ENCODE measurements at regions not wholly inside any gene's neighbourhood (a gene's known extent, or its start where the extent isn't known, plus 50 kb on each side); places are given as distances from the start of the nearest gene placed in this dataset.

- no peak for DNase-seq (ENCODE audit: low read depth)
- no peak for TF ChIP-seq CTCF (IDR thresholded peaks at IDR 0.05; ENCODE audit: insufficient read depth, low read depth, low read length, missing control alignments)
- no peak overlapping the region for H3K4me3 ChIP-seq (ENCODE audit: low read depth, low read length)
Observed at GRCh38 chr9:13860946-13861640, 452.8 kb downstream of the NFIB start.

DNA sequence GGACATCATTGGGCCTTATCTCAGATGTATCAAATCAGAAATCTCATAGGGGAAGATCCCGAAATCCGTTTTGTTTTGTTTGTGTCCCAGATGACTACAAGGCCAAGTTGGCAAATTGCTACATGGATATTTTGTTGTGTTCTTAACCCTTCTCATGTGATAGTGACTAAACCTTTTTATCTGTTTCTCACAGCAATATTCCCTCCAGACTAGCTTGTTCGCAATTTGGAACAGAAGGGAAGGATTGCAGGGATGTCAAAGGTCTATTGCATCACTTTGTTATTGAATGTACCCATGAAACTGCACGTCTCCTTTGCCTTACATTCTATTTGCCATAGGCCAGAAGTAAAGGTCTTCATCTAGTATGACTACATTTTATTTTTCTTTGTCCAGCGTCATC, 453.9 kb downstream of the NFIB start:
- DNase-seq (ENCODE audit: low read depth), result no peak
- no peak overlapping the region for H3K4me3 ChIP-seq (ENCODE audit: low read depth, low read length)
- no peak for TF ChIP-seq CTCF (IDR thresholded peaks at IDR 0.05; ENCODE audit: insufficient read depth, low read depth, low read length, missing control alignments)

DNA sequence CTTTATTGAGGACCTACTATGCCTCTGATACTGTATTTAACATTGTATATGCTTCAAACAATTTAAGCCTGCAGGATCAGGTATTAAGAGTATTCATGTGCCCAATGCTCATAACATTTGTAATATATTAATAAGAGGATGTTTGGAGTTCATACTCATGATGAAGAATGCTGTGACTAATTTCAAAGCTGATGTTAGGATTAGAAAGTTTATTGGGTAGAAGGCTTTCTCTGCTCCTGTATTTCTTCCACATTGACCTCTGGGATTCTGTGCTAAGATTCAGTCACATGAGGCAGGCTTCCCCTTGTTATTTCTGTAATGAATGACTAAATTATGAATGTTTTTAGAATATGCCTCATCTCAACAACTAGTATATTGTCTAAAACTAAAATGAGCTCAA, 456.4 kb downstream of the NFIB start:
- no peak overlapping the region for H3K4me3 ChIP-seq (ENCODE audit: low read depth, low read length)
- no peak for DNase-seq (ENCODE audit: low read depth)
- no peak for TF ChIP-seq CTCF (IDR thresholded peaks at IDR 0.05; ENCODE audit: insufficient read depth, low read depth, low read length, missing control alignments)

DNA sequence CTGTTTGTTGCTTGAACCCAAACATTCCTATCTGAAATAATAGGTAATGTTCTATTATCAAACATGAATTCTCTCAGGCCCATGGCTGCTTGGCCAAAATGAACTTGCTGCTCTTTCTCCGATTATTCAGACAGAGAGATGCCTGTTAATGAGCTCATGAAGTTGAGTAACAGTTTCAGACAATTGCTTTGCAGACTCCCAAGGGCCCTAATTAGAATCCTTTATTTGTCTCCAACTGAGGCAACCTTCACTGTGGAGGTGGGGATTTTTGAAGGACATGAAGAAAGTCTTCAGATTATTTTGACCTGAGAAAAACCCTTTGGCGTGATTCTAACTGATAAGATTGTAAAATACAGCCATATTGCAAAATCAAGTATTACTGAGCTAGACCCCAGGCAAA, 466.7 kb downstream of the NFIB start:
- DNase-seq (ENCODE audit: low read depth), result no peak
- TF ChIP-seq CTCF (IDR thresholded peaks at IDR 0.05; ENCODE audit: insufficient read depth, low read depth, low read length, missing control alignments), result no peak
- no peak overlapping the region for H3K4me3 ChIP-seq (ENCODE audit: low read depth, low read length)

DNA sequence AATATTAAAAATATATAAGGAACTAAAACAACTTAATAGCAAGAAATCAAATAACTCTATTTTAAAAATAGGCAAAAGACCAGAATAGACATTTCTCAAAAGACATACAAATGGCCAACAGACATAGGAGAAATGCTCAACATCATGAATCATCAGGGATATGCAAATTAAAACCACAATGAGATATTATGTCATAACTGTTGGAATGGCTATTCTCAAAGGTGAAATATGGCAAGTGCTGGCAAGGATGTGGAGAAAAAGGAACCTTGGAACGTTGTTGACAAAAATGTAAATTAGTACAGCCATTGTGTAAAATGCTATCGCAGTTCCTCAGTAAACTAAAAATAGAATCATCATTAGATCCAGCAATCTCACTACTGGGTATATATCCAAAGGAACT, 468.5 kb downstream of the NFIB start:
- no peak for TF ChIP-seq CTCF (IDR thresholded peaks at IDR 0.05; ENCODE audit: insufficient read depth, low read depth, low read length, missing control alignments)
- no peak for DNase-seq (ENCODE audit: low read depth)
- no peak overlapping the region for H3K4me3 ChIP-seq (ENCODE audit: low read depth, low read length)

DNA sequence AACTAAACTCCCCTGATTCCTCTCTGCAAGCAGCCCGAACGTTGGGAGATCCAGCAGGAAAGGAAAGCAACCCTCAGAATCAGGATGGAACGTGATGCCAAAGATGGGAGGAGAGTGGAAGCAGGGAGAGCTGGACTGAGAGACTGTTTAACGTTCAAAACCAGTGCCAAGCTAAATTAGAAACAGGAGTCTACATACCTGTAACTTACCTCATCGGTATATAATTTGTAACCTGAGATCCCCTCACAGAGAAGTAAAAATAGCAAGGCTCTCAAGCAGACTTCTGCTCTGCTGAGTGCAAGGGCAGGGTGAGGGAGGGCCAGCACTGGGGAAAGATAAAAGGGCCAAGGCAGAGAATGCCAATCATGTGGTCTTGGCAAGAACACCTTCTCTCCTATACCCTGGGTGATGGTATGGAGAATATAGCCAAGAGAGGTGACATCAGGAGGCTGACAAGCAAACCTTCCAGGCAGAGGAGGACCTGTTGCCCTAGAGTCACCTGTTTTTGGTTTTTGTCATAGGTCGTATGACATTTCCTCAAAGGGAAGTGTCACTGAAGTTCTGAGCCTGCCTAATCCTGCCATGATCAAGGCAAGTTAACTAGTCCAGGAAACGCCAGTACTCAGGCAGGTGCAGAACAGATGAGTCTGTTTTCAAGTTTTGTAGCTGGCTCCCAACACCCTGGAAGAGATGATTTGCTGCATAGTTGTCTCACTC, 472.0 kb downstream of the NFIB start:
- no peak for DNase-seq (ENCODE audit: low read depth)
- TF ChIP-seq CTCF (IDR thresholded peaks at IDR 0.05; ENCODE audit: insufficient read depth, low read depth, low read length, missing control alignments), result no peak
- no peak overlapping the region for H3K4me3 ChIP-seq (ENCODE audit: low read depth, low read length)
